Type B pancreatic cell (in vitro differentiated cells): ENCODE measurements at regions not wholly inside any gene's neighbourhood (a gene's known extent, or its start where the extent isn't known, plus 50 kb on each side); places are given as distances from the start of the nearest gene placed in this dataset.
"Not testable (repeated sequence)": the region's sequence is repeated elsewhere in the genome, so short reads cannot be mapped to it uniquely, and the experiment has no call there.

Experiments
- DNase-seq: peaks from one replicate; pipeline ENCODE4 v3.0.0; 2021; ENCODE audit warnings: mixed read lengths; ENCODE audit not compliant: unreplicated experiment; ENCODE audit errors: extremely low spot score
- H3K27ac Mint-ChIP-seq: 2 replicates; pipeline ENCODE4 v1.8.0; 2021; ENCODE audit warnings: mild to moderate bottlenecking, mixed read lengths
- H3K27me3 Mint-ChIP-seq: 2 replicates; pipeline ENCODE4 v1.8.0; 2021; ENCODE audit warnings: mixed read lengths
- H3K36me3 Mint-ChIP-seq: 2 replicates; pipeline ENCODE4 v1.8.0; 2021; ENCODE audit warnings: mixed read lengths
- H3K4me1 Mint-ChIP-seq: one replicate; pipeline ENCODE4 v1.8.0; 2021; ENCODE audit warnings: mixed read lengths; ENCODE audit not compliant: unreplicated experiment
- H3K4me3 Mint-ChIP-seq: 2 replicates; pipeline ENCODE4 v1.8.0; 2021; ENCODE audit warnings: mild to moderate bottlenecking, mixed read lengths
- H3K9me3 Mint-ChIP-seq: 2 replicates; pipeline ENCODE4 v1.8.0; 2021; ENCODE audit warnings: mixed read lengths
- TF ChIP-seq, protein P1 (sequence below): fragments of 200-600 bp; sonication (generic); conservative IDR thresholded peaks from 2 replicates; pipeline ENCODE4 v1.5.0; 2021; ENCODE audit warnings: antibody characterized with exemption, mild to moderate bottlenecking

DNA sequence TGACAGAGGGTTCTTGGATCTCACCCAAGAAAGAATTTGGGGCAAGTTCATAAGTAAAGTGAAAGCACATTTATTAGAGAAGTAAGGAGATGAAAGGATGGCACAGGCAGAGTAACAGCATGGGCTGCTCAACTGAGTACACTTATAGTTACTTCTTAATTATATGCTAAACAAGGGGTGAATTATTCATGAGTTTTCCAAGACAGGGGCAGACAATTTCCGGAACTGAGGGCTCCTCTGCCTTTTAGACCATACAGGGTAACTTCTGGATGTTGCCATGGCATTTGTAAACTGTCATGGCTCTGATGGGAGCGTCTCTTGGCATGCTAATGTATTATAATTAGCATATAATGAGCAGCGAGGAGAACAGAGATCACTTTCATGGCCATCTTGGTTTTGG is 221.2 kb upstream of the STT3B start:
- no peak for DNase-seq
- Mint-ChIP-seq H3K36me3 (peaks cover 7% of the 10 kb centered on the region), H3K27ac (no peak overlapping the region), H3K27me3 (no peaks in the 10 kb centered on the region), H3K9me3 (peaks cover 15% of the 10 kb centered on the region), H3K4me3 (no peak overlapping the region), H3K4me1 (peaks cover 20% of the 10 kb centered on the region)
- TF ChIP-seq, protein P1, sequence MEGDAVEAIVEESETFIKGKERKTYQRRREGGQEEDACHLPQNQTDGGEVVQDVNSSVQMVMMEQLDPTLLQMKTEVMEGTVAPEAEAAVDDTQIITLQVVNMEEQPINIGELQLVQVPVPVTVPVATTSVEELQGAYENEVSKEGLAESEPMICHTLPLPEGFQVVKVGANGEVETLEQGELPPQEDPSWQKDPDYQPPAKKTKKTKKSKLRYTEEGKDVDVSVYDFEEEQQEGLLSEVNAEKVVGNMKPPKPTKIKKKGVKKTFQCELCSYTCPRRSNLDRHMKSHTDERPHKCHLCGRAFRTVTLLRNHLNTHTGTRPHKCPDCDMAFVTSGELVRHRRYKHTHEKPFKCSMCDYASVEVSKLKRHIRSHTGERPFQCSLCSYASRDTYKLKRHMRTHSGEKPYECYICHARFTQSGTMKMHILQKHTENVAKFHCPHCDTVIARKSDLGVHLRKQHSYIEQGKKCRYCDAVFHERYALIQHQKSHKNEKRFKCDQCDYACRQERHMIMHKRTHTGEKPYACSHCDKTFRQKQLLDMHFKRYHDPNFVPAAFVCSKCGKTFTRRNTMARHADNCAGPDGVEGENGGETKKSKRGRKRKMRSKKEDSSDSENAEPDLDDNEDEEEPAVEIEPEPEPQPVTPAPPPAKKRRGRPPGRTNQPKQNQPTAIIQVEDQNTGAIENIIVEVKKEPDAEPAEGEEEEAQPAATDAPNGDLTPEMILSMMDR = no peak

GRCh38 chr3:31312400-31312799 is 220.3 kb upstream of the STT3B start:
- TF ChIP-seq, protein P1 = no peak
- Mint-ChIP-seq H3K27ac (peak overlapping the region; percentile 9), H3K27me3 (no peaks in the 10 kb centered on the region), H3K9me3 (peaks cover 15% of the 10 kb centered on the region), H3K4me1 (peaks cover 20% of the 10 kb centered on the region), H3K36me3 (peaks cover 7% of the 10 kb centered on the region), H3K4me3 (peak overlapping the region; percentile 11)
- no peak for DNase-seq

DNA sequence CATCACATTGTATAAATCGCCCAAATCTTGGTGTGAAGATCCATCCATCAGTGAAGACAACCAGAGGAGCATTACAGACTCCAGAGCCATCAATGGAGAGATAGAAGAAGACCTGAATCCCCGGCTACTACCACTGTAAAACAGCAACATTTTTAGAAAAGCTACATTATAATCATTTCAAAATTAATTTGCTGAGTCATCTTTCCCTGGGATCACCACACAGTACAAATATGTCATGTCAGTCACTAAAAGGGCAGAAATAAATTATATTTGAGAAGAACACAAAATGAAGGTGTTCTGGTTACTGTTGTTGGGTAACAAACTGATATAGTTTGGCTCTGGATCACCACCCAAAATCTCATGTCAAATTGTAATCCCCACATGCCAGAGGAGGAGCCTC is 218.5 kb upstream of the STT3B start:
- H3K36me3 Mint-ChIP-seq = peaks cover 7% of the 10 kb centered on the region
- TF ChIP-seq, protein P1 = no peak
- H3K27ac Mint-ChIP-seq = no peak overlapping the region
- peaks cover 17% of the 10 kb centered on the region for H3K4me1 Mint-ChIP-seq
- peaks cover 19% of the 10 kb centered on the region for H3K9me3 Mint-ChIP-seq
- no peak for DNase-seq
- no peak overlapping the region for H3K4me3 Mint-ChIP-seq
- no peaks in the 10 kb centered on the region for H3K27me3 Mint-ChIP-seq

DNA sequence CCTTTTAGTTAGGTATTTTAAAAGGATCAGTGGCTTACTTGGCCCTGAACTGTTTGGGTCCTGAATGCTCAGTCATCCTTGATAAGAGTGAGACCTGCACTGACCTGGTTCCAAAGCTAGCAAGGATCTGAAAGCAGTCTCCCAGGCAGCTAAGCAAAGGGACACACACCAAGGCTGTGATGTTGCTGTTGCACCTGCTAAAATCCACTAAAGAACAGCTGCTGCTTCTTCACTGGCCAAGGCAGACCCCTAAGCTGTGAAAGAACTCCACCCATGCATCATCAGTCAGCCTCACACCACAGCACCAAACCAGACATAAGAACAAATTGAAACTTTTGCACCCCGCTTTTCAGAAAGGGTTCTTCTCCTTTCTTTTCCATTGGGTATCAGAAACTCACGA is 213.4 kb upstream of the STT3B start:
- TF ChIP-seq, protein P1 = no peak
- H3K27me3 Mint-ChIP-seq = no peaks in the 10 kb centered on the region
- H3K36me3 Mint-ChIP-seq = peaks cover 7% of the 10 kb centered on the region
- H3K4me3 Mint-ChIP-seq = no peak overlapping the region
- H3K4me1 Mint-ChIP-seq = no peaks in the 10 kb centered on the region
- DNase-seq = no peak
- peaks cover 22% of the 10 kb centered on the region for H3K9me3 Mint-ChIP-seq
- H3K27ac Mint-ChIP-seq = no peak overlapping the region

GRCh38 chr3:31321620-31322019 is 211.1 kb upstream of the STT3B start:
- Mint-ChIP-seq H3K9me3 (peaks cover 15% of the 10 kb centered on the region), H3K27me3 (no peaks in the 10 kb centered on the region), H3K4me1 (no peaks in the 10 kb centered on the region), H3K4me3 (no peak overlapping the region), H3K36me3 (no peaks in the 10 kb centered on the region), H3K27ac (no peak overlapping the region)
- TF ChIP-seq, protein P1 = no peak
- DNase-seq = no peak

DNA sequence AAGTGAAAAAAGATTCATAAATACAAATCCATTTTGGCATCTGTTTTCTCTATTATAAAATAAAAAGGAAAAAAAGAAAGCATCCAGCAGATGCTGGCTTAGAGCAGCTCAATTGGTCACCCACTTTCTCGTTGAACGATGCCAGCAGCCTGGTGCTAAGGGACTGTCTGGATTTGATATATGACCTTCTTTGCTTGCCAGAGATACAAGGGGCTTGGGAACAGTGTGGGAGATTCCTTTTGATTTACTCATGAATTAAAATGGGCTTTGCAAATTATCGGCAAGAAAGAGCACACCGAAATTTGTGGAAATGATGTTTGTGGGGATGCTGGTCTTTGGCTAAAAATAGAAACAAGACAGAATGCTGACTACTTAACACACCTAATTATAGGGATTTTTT is 210.3 kb upstream of the STT3B start:
- TF ChIP-seq, protein P1 = no peak
- H3K4me1 Mint-ChIP-seq = no peaks in the 10 kb centered on the region
- H3K4me3 Mint-ChIP-seq = no peak overlapping the region
- H3K27me3 Mint-ChIP-seq = no peaks in the 10 kb centered on the region
- no peak for DNase-seq
- H3K27ac Mint-ChIP-seq = no peak overlapping the region
- peaks cover 15% of the 10 kb centered on the region for H3K9me3 Mint-ChIP-seq
- H3K36me3 Mint-ChIP-seq = no peaks in the 10 kb centered on the region

DNA sequence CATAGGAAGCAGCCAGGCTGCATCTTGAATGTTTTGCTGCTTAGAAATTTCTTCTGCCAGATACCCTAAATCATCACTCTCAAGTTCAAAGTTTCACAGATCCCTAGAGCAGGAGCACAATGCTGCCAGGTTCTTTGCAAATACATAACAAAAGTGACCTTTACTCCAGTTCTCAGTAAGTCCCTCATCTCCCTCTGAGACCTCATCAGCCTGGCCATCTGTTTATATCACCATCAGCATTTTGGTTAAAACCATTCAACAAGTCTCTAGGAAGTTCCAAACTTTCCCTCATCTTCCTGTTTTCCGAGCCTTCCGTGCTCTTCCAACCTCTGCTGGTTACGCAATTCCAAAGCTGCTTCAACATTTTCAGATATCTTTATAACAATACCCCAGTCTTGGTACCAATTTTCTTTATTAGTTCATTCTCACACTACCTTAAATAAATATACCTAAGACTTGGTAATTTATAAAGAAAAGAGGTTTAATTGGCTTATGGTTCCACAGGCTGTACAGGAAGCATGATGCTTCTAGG is 204.8 kb upstream of the STT3B start:
- not testable (repeated sequence) for H3K4me3 Mint-ChIP-seq, H3K27ac Mint-ChIP-seq, DNase-seq, H3K4me1 Mint-ChIP-seq, H3K27me3 Mint-ChIP-seq
- peaks cover 11% of the 10 kb centered on the region for H3K9me3 Mint-ChIP-seq
- H3K36me3 Mint-ChIP-seq = peaks cover 10% of the 10 kb centered on the region
